ENCODE measurements at regions not wholly inside any gene's neighbourhood (a gene's known extent, or its start where the extent isn't known, plus 50 kb on each side); places are given as distances from the start of the nearest gene placed in this dataset.
"Not testable (repeated sequence)": the region's sequence is repeated elsewhere in the genome, so short reads cannot be mapped to it uniquely, and the experiment has no call there.

DNA sequence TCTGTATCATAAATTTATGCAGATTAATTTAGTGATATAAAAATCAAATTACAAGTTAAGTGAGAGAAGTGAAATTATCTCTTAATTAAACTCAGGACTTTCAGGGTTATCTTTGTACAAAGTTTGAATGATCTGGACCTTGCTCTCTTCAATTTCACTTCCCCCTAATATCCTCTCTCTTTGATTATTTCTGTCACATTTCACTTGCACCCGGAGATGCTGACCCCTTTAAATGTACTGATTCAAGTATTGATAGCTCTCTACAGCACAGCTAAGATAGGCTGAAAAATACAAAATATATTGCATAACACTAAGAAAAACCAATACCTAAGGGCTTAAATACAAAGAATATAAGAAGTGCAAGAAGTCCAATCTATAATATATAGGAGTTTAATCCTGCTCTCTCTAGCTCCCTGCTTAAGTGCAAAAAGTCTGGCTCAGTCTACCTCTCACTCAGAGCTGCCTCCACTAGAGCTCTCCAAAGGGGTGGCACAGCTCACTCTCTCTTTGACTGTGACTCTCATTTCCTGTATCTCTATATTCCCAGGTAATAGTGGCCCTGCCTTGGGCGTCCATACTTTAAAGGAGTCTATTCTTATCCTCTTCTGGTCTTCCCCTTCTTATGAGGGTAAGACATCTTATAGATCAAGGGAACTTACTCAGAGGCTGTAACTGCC, 588.4 kb downstream of the RFPL4B start:
- DNase-seq (ENCODE audit: low spot score) = no peak

- DNase-seq (ENCODE audit: low spot score) = no peak
Observed at GRCh38 chr6:112936079-112936472, 588.9 kb downstream of the RFPL4B start.

DNA sequence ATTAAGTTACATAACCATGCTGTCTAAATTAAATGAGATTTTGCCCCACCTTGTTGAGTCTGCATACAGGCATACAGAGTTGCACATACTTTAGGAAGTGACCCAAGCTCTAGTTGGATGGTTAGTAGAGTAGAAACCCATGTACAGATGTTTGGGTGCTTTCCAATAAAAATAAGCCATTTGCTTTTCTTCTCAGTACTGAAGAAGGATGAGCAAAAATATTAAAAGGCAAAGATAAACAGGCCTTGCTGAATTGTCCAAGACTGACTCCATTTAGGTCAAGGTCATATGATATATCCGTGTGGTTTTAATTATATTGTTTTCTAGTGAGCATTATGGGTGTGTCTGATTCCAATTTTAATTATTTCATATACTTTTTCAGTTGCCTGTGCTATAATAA, 589.4 kb downstream of the RFPL4B start:
- DNase-seq (ENCODE audit: low spot score) = no peak

- DNase-seq (ENCODE audit: low spot score) = not testable (repeated sequence)
Observed at GRCh38 chr6:112937690-112938089, 590.6 kb downstream of the RFPL4B start.

GRCh38 chr6:112938650-112939049, 591.5 kb downstream of the RFPL4B start:
- no peak for DNase-seq (ENCODE audit: low spot score)

DNA sequence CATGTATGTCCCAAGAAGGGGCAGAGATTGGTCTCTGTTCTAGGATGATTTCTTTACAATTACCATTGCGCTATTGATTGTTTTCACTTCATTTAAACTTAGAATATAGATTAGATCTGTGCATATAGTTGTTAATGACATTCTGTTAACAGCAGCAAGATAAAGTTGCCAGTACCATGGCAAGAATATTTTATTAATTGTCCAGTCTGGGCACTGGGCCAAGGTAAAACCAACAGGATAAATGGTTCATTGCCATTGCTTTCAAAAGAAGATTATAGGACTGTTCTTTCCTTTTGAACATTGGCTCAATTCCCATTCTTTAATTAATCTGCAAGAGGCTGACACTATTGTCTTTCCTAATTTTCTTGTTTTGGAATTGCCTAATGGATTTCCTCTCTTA, 592.4 kb downstream of the RFPL4B start:
- no peak for DNase-seq (ENCODE audit: low spot score)

DNA sequence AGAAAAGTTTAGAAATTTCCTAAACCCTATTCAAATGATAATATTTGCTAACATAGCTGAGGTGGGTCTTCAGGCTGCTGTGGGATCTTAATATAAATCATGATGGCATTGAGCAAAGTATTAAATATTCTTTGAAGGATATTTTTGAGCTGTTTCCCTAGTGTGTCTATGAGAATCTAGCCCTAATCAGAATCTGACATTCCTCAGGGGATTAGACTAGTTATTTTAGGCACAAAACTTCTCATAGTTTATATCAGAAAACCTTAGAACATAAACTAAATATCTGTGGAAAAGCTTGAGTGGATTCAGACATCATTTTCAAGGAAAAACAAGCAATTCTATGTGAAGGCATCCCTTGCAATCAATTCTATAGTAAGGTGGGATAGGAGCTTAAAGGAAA, 594.5 kb downstream of the RFPL4B start:
- DNase-seq (ENCODE audit: low spot score) = no peak

GRCh38 chr6:112946051-112946450, 598.9 kb downstream of the RFPL4B start:
- DNase-seq (ENCODE audit: low spot score) = no peak

GRCh38 chr6:112947507-112947906, 600.4 kb downstream of the RFPL4B start:
- no peak for DNase-seq (ENCODE audit: low spot score)

DNA sequence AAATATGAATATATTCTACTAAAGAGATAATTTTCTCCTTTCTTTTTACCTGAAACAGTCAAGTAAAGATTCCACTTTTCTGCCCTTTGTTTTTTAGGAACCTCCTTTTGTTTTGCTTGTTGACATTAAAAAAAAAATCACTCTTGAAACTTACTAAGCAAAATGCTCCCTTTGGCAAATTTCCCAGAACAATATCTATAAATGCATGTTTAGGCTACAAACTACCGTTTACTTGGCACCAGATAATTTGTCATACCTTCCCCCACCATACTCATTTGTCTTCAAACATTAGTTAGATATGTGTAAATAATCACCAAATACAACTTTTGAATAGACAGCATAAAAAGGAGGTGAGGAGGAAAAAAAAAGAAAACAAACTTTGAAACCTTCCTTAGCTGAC, 604.7 kb downstream of the RFPL4B start:
- DNase-seq (ENCODE audit: low spot score) = no peak

DNA sequence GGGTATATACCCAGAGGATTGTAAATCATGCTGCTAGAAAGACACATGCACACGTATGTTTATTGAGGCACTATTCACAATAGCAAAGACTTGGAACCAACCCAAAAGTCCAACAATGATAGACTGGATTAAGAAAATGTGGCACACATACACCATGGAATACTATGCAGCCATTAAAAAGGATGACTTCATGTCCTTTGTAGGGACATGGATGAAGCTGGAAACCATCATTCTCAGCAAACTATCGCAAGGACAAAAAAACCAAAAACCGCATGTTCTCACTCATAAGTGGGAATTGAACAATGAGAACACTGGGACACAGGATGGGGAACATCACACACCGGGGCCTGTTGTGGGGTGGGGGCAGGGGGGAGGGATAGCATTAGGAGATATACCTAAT, 608.6 kb downstream of the RFPL4B start:
- not testable (repeated sequence) for DNase-seq (ENCODE audit: low spot score)

DNA sequence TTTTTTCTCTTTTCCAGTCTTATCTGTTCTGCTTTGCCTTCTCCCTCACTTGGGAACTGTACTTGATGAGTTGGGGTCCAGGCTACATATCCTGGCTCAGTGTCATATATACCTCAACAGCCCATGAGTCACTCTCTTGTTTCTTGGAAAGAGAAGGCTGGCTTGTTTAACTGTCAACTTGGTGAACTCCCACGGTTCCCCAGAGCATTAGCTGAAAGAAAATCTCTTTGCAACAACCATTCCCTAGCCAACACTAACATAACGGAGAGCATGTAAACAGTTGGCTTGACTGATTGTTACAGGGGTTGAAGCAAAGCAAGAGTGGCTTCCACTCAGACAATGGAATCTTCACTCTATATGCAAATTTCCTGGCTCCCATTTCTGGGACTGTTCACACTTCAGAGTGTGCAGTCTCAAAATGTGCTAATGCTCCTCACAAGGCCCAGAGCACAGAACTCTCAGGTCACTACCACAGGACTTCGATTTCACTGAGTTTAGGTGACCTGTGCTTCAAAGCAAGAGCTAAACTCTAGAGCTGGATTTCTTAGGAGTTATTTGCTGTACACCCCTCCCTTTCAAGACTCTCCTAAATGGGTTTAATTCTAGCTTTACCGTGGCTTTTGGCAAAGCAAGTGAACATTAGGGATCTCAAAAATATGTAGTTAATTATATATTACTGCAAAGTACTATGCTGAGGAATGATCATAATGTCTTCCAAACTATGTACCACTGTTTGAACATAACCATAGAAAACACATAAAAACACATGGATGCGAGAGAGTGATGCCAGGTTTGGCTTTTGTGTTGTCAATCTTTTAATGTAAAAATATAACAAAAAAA, 609.8 kb downstream of the RFPL4B start:
- no peak for DNase-seq (ENCODE audit: low spot score)

DNA sequence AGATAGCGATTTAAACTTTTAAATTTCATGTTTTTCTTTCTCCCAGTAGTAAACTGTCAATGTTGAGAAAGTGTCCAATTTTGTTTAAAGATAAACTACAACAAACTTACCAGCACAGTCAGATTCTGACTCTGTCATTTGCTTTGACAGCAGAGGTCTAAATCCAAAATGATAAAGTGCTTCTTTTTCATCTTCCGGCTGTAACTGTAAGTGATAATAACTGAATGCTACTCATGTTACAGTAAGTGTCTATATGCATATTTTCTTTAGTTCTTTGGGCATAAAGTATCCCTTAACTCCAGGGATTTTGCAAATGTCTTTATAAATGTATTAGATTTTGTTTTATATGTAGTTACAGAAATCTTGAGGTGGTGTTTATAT, 610.4 kb downstream of the RFPL4B start:
- DNase-seq (ENCODE audit: low spot score) = no peak

GRCh38 chr6:112960130-112960529, 613.0 kb downstream of the RFPL4B start:
- DNase-seq (ENCODE audit: low spot score) = not testable (repeated sequence)

DNA sequence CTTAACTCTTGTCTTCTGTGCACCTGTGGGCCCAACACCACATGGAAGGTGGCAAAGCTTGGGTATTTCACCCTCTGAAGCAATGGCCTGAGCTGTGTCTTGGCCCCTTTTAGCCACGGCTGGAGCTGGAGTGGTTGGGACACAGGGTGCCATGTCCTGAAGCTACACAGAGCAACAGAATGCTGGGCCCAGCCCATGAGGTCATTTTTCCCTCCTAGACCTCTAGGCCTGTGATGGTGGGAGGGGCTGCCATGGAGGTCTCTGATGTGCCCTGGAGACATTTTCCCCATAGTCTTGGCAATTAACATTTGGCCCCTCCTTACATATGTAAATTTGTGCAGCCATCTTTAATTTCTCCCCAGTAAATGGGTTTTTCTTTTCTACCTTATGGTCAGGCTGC, 620.8 kb downstream of the RFPL4B start:
- no peak for DNase-seq (ENCODE audit: low spot score)

DNA sequence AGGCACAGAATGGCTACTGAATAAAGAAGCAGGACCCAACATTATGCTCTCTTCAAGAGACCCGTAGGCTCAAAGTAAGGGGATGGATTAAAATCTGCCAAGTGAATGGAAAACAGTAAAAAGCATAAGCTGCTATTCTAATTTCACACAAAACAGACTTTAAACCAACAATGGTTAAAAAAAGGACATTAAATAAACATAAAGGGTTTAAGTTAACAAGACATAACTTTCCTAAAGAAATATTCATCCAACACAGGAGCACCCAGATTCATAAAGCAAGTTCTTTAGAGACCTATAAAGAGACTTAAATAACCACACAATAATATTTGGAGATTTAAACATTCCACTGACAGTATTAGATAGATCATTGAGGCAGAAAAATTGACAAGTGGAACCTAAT, 624.5 kb downstream of the RFPL4B start:
- no peak for DNase-seq (ENCODE audit: low spot score)

- DNase-seq (ENCODE audit: low spot score) = not testable (repeated sequence)
Observed at GRCh38 chr6:112974931-112975330, 627.8 kb downstream of the RFPL4B start.

GRCh38 chr6:112976579-112976978, 629.4 kb downstream of the RFPL4B start:
- not testable (repeated sequence) for DNase-seq (ENCODE audit: low spot score)

- peak; percentile 72 for DNase-seq (ENCODE audit: low spot score)
Observed at GRCh38 chr6:112979830-112980229, 632.7 kb downstream of the RFPL4B start.

- DNase-seq (ENCODE audit: low spot score) = peak; percentile 7
Observed at GRCh38 chr6:112980676-112981075, 633.5 kb downstream of the RFPL4B start.

DNA sequence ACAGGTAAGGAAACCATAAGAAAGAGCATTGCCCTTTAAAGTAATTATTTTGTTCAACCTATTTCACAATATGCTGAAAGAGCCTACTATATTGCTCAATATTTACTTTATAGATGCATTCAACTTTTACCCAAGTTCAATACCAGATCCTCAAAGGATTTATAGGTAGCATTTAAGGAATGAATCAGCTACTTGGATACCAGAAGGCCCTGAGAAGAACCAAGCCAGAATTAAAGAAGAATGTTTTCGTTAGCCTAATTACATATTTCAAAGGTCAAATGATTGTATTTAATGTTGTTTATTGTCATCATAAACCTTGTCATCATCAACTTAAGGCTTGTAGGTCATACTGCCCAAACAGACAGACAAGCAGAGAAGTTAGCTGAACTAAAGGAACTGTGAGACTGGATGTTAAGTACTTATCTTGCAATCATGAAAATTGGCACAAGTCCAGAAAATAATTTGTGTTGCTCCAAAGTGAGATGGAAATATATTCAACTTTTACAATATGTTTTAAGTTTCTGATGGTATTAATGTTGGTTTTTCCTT, 636.7 kb downstream of the RFPL4B start:
- DNase-seq (ENCODE audit: low spot score) = no peak

- DNase-seq (ENCODE audit: low spot score) = no peak
Observed at GRCh38 chr6:112984899-112985298, 637.8 kb downstream of the RFPL4B start.

DNA sequence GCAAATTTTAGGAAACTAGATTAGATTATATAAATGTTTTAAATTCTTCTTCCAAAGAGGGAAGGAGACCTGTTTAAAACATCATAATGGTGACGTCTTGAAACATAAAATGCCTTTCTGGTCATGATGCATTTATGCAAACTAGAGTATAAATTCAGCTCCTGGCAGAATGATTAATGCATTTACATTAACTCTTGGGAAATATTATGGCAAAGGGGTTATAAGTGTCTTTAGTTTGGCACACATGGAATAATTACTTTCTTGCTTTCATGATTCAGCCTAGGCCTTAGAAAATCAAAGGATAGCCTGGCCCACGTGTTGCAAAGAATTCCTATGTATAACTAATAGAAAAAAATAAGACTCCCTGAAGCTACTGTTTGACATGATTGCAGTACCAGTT, 639.2 kb downstream of the RFPL4B start:
- no peak for DNase-seq (ENCODE audit: low spot score)
